ENCODE measurements at regions not wholly inside any gene's neighbourhood (a gene's known extent, or its start where the extent isn't known, plus 50 kb on each side); places are given as distances from the start of the nearest gene placed in this dataset.

DNA sequence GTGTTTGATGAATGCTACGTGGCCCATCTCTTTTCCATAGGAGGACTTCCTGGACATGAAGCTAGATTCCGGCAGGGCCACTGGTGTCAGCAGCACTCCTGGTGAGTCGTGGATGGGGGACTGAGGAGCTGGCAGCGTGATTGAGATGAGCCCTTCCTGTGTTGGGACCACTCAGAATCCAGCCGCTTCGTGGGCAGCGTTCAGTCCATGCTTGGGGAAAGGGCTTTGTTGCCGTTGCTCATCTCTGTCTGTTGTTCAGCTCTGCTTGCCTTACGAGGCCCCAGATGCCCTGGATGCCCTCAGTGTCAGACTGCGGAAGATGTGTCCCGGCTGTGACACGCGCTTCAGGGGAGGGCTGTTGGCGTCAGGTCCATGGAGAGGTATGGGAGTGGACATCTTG, 127.1 kb upstream of the RTL1 start:
- ChIA-PET POLR2A (no interaction called here), CTCF (no interaction called here)
- no TSS peak for BruUV-seq (replicated peaks)
- no peak overlapping the region for H3K4me2 ChIP-seq (ENCODE audit: insufficient read depth, low read length)
- DNase-seq (ENCODE audit: low read depth, low spot score) (no peak), FAIRE-seq (no peak)
- no peak overlapping the region for H3K9ac ChIP-seq (replicated peaks; ENCODE audit: extremely low read depth, insufficient read depth, low read length)
- no peaks in the 10 kb centered on the region for H3K9me1 ChIP-seq (replicated peaks; ENCODE audit: control insufficient read depth, extremely low read depth, insufficient read depth, low read length)
- H4K20me1 ChIP-seq (replicated peaks; ENCODE audit: control insufficient read depth, extremely low read depth, insufficient read depth, low read length), result no peaks in the 10 kb centered on the region
- intact Hi-C loops (cut with micrococcal nuclease) (no loop called here), dilution Hi-C loops (cut with MboI; ENCODE audit: extremely low pct_ligation_motif_present, low sequenced_read_pairs) (no loop called here)
- H2AFZ ChIP-seq (ENCODE audit: low read depth, low read length), result no peak overlapping the region
- H3K36me3 ChIP-seq (ENCODE audit: control insufficient read depth in 2 of 2, extremely low read depth in 1 of 2, insufficient read depth in 2 of 2, low read length in 2 of 2), result peaks cover 0 to 14% of the 10 kb centered on the region in 2 experiments
- H3K79me2 ChIP-seq (ENCODE audit: control insufficient read depth, insufficient read depth, low read length), result no peaks in the 10 kb centered on the region
- TF ChIP-seq POLR2AphosphoS5 (IDR thresholded peaks at IDR 0.05; ENCODE audit: insufficient read depth, low read depth, low read length) (no peak), MYC (IDR thresholded peaks at IDR 0.05; ENCODE audit: low read depth, low read length) (no peak), JUN (IDR thresholded peaks at IDR 0.05; ENCODE audit: borderline replicate concordance, insufficient read depth, insufficient read length, low read depth) (no peak)
- TF ChIP-seq, protein P1, sequence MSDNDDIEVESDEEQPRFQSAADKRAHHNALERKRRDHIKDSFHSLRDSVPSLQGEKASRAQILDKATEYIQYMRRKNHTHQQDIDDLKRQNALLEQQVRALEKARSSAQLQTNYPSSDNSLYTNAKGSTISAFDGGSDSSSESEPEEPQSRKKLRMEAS (IDR thresholded peaks at IDR 0.05; ENCODE audit: insufficient read depth, insufficient read length), result no peak
- TF ChIP-seq, protein P2, sequence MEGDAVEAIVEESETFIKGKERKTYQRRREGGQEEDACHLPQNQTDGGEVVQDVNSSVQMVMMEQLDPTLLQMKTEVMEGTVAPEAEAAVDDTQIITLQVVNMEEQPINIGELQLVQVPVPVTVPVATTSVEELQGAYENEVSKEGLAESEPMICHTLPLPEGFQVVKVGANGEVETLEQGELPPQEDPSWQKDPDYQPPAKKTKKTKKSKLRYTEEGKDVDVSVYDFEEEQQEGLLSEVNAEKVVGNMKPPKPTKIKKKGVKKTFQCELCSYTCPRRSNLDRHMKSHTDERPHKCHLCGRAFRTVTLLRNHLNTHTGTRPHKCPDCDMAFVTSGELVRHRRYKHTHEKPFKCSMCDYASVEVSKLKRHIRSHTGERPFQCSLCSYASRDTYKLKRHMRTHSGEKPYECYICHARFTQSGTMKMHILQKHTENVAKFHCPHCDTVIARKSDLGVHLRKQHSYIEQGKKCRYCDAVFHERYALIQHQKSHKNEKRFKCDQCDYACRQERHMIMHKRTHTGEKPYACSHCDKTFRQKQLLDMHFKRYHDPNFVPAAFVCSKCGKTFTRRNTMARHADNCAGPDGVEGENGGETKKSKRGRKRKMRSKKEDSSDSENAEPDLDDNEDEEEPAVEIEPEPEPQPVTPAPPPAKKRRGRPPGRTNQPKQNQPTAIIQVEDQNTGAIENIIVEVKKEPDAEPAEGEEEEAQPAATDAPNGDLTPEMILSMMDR (IDR thresholded peaks at IDR 0.05; ENCODE audit: extremely low read depth in 1 of 2, insufficient read depth in 1 of 2, low read depth in 1 of 2, low read length in 2 of 2), result no peak
- no peaks in the 10 kb centered on the region for H3K4me1 ChIP-seq (ENCODE audit: control insufficient read depth, extremely low read depth, insufficient read depth, low read length)
- no peaks in the 10 kb centered on the region for H3K9me3 ChIP-seq (replicated peaks; ENCODE audit: control insufficient read depth, insufficient read depth, low read length)
- H3K27ac ChIP-seq (ENCODE audit: insufficient read depth, low read depth, low read length), result no peak overlapping the region
- no peak overlapping the region for H3K4me3 ChIP-seq (replicated peaks in 1 of 3; ENCODE audit: insufficient read depth in 1 of 3, low read depth in 1 of 3, low read length in 3 of 3)
- no peaks in the 10 kb centered on the region for H3K27me3 ChIP-seq (ENCODE audit: control insufficient read depth in 2 of 2, insufficient read depth in 2 of 2, low read length in 2 of 2)

DNA sequence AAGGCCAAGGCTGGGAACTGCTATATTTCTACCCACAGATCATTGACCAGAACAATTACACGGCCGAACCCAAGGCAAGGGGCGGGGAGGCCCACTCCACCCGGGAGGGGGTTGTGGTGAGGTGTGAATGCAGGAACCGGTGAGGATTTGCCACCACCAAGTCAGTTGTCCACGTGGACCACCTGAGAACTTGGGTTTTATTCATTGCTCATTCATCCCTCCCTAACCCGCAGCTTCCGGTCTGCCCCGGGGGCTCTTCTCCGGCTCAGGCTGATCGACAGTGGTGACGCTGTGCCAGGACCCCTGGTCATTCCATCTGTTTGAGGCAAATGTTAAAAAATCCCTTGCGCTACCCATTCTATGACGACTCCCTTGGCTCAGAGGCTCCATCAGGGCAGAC, 127.7 kb upstream of the RTL1 start:
- ChIA-PET CTCF (no interaction called here), POLR2A (no interaction called here)

More for the DNA sequence above, 127.7 kb upstream of the RTL1 start:
- no peaks in the 10 kb centered on the region for H4K20me1 ChIP-seq (replicated peaks; ENCODE audit: control insufficient read depth, extremely low read depth, insufficient read depth, low read length)
- dilution Hi-C loops (cut with MboI; ENCODE audit: extremely low pct_ligation_motif_present, low sequenced_read_pairs), result no loop called here
- H3K9me3 ChIP-seq (replicated peaks; ENCODE audit: control insufficient read depth, insufficient read depth, low read length), result no peaks in the 10 kb centered on the region
- TF ChIP-seq, protein P1 (IDR thresholded peaks at IDR 0.05; ENCODE audit: insufficient read depth, insufficient read length), result no peak
- intact Hi-C loops (cut with micrococcal nuclease), result no loop called here
- H3K79me2 ChIP-seq (ENCODE audit: control insufficient read depth, insufficient read depth, low read length), result no peaks in the 10 kb centered on the region
- H3K36me3 ChIP-seq (ENCODE audit: control insufficient read depth in 2 of 2, extremely low read depth in 1 of 2, insufficient read depth in 2 of 2, low read length in 2 of 2), result peaks cover 0 to 17% of the 10 kb centered on the region in 2 experiments
- DNase-seq (ENCODE audit: low read depth, low spot score), result no peak
- H3K9me1 ChIP-seq (replicated peaks; ENCODE audit: control insufficient read depth, extremely low read depth, insufficient read depth, low read length), result no peaks in the 10 kb centered on the region
- no peak overlapping the region for H3K27ac ChIP-seq (ENCODE audit: insufficient read depth, low read depth, low read length)
- FAIRE-seq, result no peak
- BruUV-seq (replicated peaks), result no TSS peak
- H3K4me1 ChIP-seq (ENCODE audit: control insufficient read depth, extremely low read depth, insufficient read depth, low read length), result no peaks in the 10 kb centered on the region
- no peak overlapping the region for H3K4me3 ChIP-seq (replicated peaks in 1 of 3; ENCODE audit: insufficient read depth in 1 of 3, low read depth in 1 of 3, low read length in 3 of 3)
- no peak overlapping the region for H3K4me2 ChIP-seq (ENCODE audit: insufficient read depth, low read length)
- H2AFZ ChIP-seq (ENCODE audit: low read depth, low read length), result no peak overlapping the region
- H3K9ac ChIP-seq (replicated peaks; ENCODE audit: extremely low read depth, insufficient read depth, low read length), result no peak overlapping the region
- no peaks in the 10 kb centered on the region for H3K27me3 ChIP-seq (ENCODE audit: control insufficient read depth in 2 of 2, insufficient read depth in 2 of 2, low read length in 2 of 2)

Measured in endothelial cell of umbilical vein (primary cell).